ENCODE measurements at regions not wholly inside any gene's neighbourhood (a gene's known extent, or its start where the extent isn't known, plus 50 kb on each side); places are given as distances from the start of the nearest gene placed in this dataset.
"Not testable (repeated sequence)": the region's sequence is repeated elsewhere in the genome, so short reads cannot be mapped to it uniquely, and the experiment has no call there.

GRCh38 chr6:134772671-134773360 lies 177.1 kb downstream of the ALDH8A1 start:
- 96% methylated on average over 6 of the region's 6 CpGs for WGBS

GRCh38 chr6:134768931-134769330 lies 181.0 kb downstream of the ALDH8A1 start:
- intact Hi-C loops (cut with DNase I), result no loop called here
- no peak for TF ChIP-seq CTCF (IDR thresholded peaks at IDR 0.05)
- TF ChIP-seq EP300 (IDR thresholded peaks at IDR 0.05), result no peak
- TF ChIP-seq POLR2AphosphoS5 (IDR thresholded peaks at IDR 0.05), result no peak
- no peak for TF ChIP-seq POLR2A (IDR thresholded peaks at IDR 0.05; ENCODE audit: low read depth)
- Histone ChIP-seq H3K27me3 (peaks cover 0 to 3% (median 0%) of the 10 kb centered on the region in 4 donors), H3K4me1 (no peaks in the 10 kb centered on the region), H3K4me3 (no peak overlapping the region), H3K27ac (replicated peaks in 1 of 4) (no peak overlapping the region), H3K36me3 (no peaks in the 10 kb centered on the region), H3K9me3 (no peaks in the 10 kb centered on the region)
- DNase-seq (ENCODE audit: extremely low spot score), result no peak
- 92% methylated on average over 2 of the region's 2 CpGs for WGBS

More at GRCh38 chr6:134772671-134773360, 177.1 kb downstream of the ALDH8A1 start:
- Histone ChIP-seq H3K4me3 (no peak overlapping the region), H3K27ac (replicated peaks in 1 of 4) (no peak overlapping the region), H3K36me3 (no peaks in the 10 kb centered on the region), H3K9me3 (peaks cover 0 to 10% (median under 1%) of the 10 kb centered on the region in 4 donors), H3K4me1 (no peaks in the 10 kb centered on the region), H3K27me3 (peaks cover 0 to 3% (median 0%) of the 10 kb centered on the region in 4 donors)
- TF ChIP-seq POLR2A (IDR thresholded peaks at IDR 0.05; ENCODE audit: low read depth) (no peak), CTCF (IDR thresholded peaks at IDR 0.05) (no peak), POLR2AphosphoS5 (IDR thresholded peaks at IDR 0.05) (no peak), EP300 (IDR thresholded peaks at IDR 0.05) (no peak)
- intact Hi-C loops (cut with DNase I), result no loop called here
- DNase-seq (ENCODE audit: extremely low spot score), result no peak

- peaks cover 0 to 3% (median 0%) of the 10 kb centered on the region in 4 donors for H3K27me3 ChIP-seq
- H3K9me3 ChIP-seq, result no peaks in the 10 kb centered on the region
- DNase-seq (ENCODE audit: extremely low spot score), result no peak
- no peaks in the 10 kb centered on the region for H3K36me3 ChIP-seq
- no peak overlapping the region for H3K27ac ChIP-seq (replicated peaks in 1 of 4)
- TF ChIP-seq EP300 (IDR thresholded peaks at IDR 0.05) (no peak), POLR2AphosphoS5 (IDR thresholded peaks at IDR 0.05) (no peak), CTCF (IDR thresholded peaks at IDR 0.05) (no peak), POLR2A (IDR thresholded peaks at IDR 0.05; ENCODE audit: low read depth) (no peak)
- no peak overlapping the region for H3K4me3 ChIP-seq
- no peaks in the 10 kb centered on the region for H3K4me1 ChIP-seq
- WGBS, result 57% methylated on average over 3 of the region's 3 CpGs
- intact Hi-C loops (cut with DNase I), result no loop called here
These were observed 183.4 kb downstream of the ALDH8A1 start for GRCh38 chr6:134766497-134766896.

GRCh38 chr6:134764741-134765140 lies 185.2 kb downstream of the ALDH8A1 start:
- no peaks in the 10 kb centered on the region for H3K27me3 ChIP-seq
- no peaks in the 10 kb centered on the region for H3K4me1 ChIP-seq
- H3K27ac ChIP-seq (replicated peaks in 1 of 4), result no peak overlapping the region
- WGBS, result 90% methylated on average over 3 of the region's 3 CpGs
- TF ChIP-seq POLR2AphosphoS5 (IDR thresholded peaks at IDR 0.05) (no peak), EP300 (IDR thresholded peaks at IDR 0.05) (no peak), POLR2A (IDR thresholded peaks at IDR 0.05; ENCODE audit: low read depth) (no peak), CTCF (IDR thresholded peaks at IDR 0.05) (no peak)
- no peaks in the 10 kb centered on the region for H3K36me3 ChIP-seq
- intact Hi-C loops (cut with DNase I), result no loop called here
- no peak overlapping the region for H3K4me3 ChIP-seq
- H3K9me3 ChIP-seq, result no peaks in the 10 kb centered on the region
- no peak for DNase-seq (ENCODE audit: extremely low spot score)

- H3K27me3 ChIP-seq; H3K27ac ChIP-seq (replicated peaks in 1 of 4); H3K36me3 ChIP-seq; H3K4me1 ChIP-seq; DNase-seq (ENCODE audit: extremely low spot score); intact Hi-C loops (cut with DNase I); H3K9me3 ChIP-seq; H3K4me3 ChIP-seq: not testable (repeated sequence)
- WGBS, result 98% methylated on average over 3 of the region's 3 CpGs
These were observed 186.3 kb downstream of the ALDH8A1 start for GRCh38 chr6:134763575-134763974.

All from esophagus muscularis mucosa (tissue), 4 donors.